ENCODE measurements at regions not wholly inside any gene's neighbourhood (a gene's known extent, or its start where the extent isn't known, plus 50 kb on each side); places are given as distances from the start of the nearest gene placed in this dataset.

GRCh38 chr22:22388494-22388893 lies 120.0 kb downstream of the ZNF280B start:
- no peaks in the 10 kb centered on the region for H3K27me3 Mint-ChIP-seq
- ChIA-PET POLR2A (no interaction called here), CTCF (no interaction called here)
- peaks cover 12% of the 10 kb centered on the region for H3K4me1 Mint-ChIP-seq
- TF ChIP-seq CTCF (IDR thresholded peaks at IDR 0.05) = no peak
- ATAC-seq (ENCODE audit: low read depth) = no peak
- intact Hi-C loops (cut with micrococcal nuclease) = loop anchor here (10.0 kb wide), 1 partner anchor 556 kb away; no protein-coding TSS in a partner anchor
- no peak overlapping the region for H3K27ac Mint-ChIP-seq
- no peaks in the 10 kb centered on the region for H3K36me3 Mint-ChIP-seq (ENCODE audit: low read depth)
- H3K9me3 Mint-ChIP-seq = peaks cover 3% of the 10 kb centered on the region
- H3K4me3 Mint-ChIP-seq = no peak overlapping the region
- DNase-seq = no peak

- Mint-ChIP-seq H3K27ac (no peak overlapping the region), H3K4me1 (peaks cover 9% of the 10 kb centered on the region), H3K9me3 (peaks cover 3% of the 10 kb centered on the region), H3K27me3 (no peaks in the 10 kb centered on the region), H3K36me3 (ENCODE audit: low read depth) (no peaks in the 10 kb centered on the region), H3K4me3 (no peak overlapping the region)
- POLR2A ChIA-PET = interaction anchor here (0.6 kb wide), 1 partner anchor 24 kb away, joined by 3 read pairs; no protein-coding TSS in a partner anchor
- no peak for ATAC-seq (ENCODE audit: low read depth)
- no peak for DNase-seq
- intact Hi-C loops (cut with micrococcal nuclease) = loop anchor here (10.0 kb wide), 1 partner anchor 555 kb away; no protein-coding TSS in a partner anchor
- no peak for TF ChIP-seq CTCF (IDR thresholded peaks at IDR 0.05)
- CTCF ChIA-PET = no interaction called here
These were observed 119.1 kb downstream of the ZNF280B start for GRCh38 chr22:22389467-22389866.

- no peak for DNase-seq
- no peak for ATAC-seq (ENCODE audit: low read depth)
- Mint-ChIP-seq H3K4me1 (peaks cover 23% of the 10 kb centered on the region), H3K4me3 (no peak overlapping the region), H3K36me3 (ENCODE audit: low read depth) (no peaks in the 10 kb centered on the region), H3K27me3 (no peaks in the 10 kb centered on the region), H3K27ac (no peak overlapping the region), H3K9me3 (peaks cover 3% of the 10 kb centered on the region)
- ChIA-PET CTCF (no interaction called here), POLR2A (no interaction called here)
- no peak for TF ChIP-seq CTCF (IDR thresholded peaks at IDR 0.05)
- intact Hi-C loops (cut with micrococcal nuclease) = no loop called here
These were observed 117.6 kb downstream of the ZNF280B start for GRCh38 chr22:22390989-22391388.

- CTCF ChIA-PET = no interaction called here
- peaks cover 28% of the 10 kb centered on the region for H3K4me1 Mint-ChIP-seq
- no peak overlapping the region for H3K4me3 Mint-ChIP-seq
- POLR2A ChIA-PET = no interaction called here
- H3K36me3 Mint-ChIP-seq (ENCODE audit: low read depth) = no peaks in the 10 kb centered on the region
- peaks cover 3% of the 10 kb centered on the region for H3K9me3 Mint-ChIP-seq
- no peaks in the 10 kb centered on the region for H3K27me3 Mint-ChIP-seq
- no peak overlapping the region for H3K27ac Mint-ChIP-seq
- ATAC-seq (ENCODE audit: low read depth) (no peak), DNase-seq (no peak)
- intact Hi-C loops (cut with micrococcal nuclease) = no loop called here
- no peak for TF ChIP-seq CTCF (IDR thresholded peaks at IDR 0.05)
These were observed 117.0 kb downstream of the ZNF280B start for GRCh38 chr22:22391543-22391942.

GRCh38 chr22:22392131-22392530 lies 116.4 kb downstream of the ZNF280B start:
- no peak for ATAC-seq (ENCODE audit: low read depth)
- Mint-ChIP-seq H3K27me3 (no peaks in the 10 kb centered on the region), H3K4me3 (no peak overlapping the region), H3K36me3 (ENCODE audit: low read depth) (no peaks in the 10 kb centered on the region), H3K4me1 (peaks cover 34% of the 10 kb centered on the region), H3K9me3 (peaks cover 3% of the 10 kb centered on the region), H3K27ac (peak overlapping the region; percentile 12)
- ChIA-PET CTCF (no interaction called here), POLR2A (no interaction called here)
- no peak for DNase-seq
- TF ChIP-seq CTCF (IDR thresholded peaks at IDR 0.05) = no peak
- intact Hi-C loops (cut with micrococcal nuclease) = no loop called here

Data from activated B cell treated with CpG ODN at 0.5 μM for 24 hours (primary cell).